ENCODE measurements at regions not wholly inside any gene's neighbourhood (a gene's known extent, or its start where the extent isn't known, plus 50 kb on each side); places are given as distances from the start of the nearest gene placed in this dataset.

GRCh38 chr3:193049935-193050334, 132.3 kb upstream of the MB21D2 start:
- H3K9me3 ChIP-seq (ENCODE audit: insufficient read depth, low read length), result no peaks in the 10 kb centered on the region
- H3K27ac ChIP-seq (ENCODE audit: low read length), result no peak overlapping the region
- H3K9ac ChIP-seq (ENCODE audit: low read length), result no peak overlapping the region
- no peak overlapping the region for H3K4me2 ChIP-seq (ENCODE audit: low read length)
- H3K27me3 ChIP-seq (ENCODE audit: low read depth, low read length), result peaks cover 4% of the 10 kb centered on the region; the same call in 1 of the 2 replicates
- no peaks in the 10 kb centered on the region for H3K4me1 ChIP-seq (ENCODE audit: low read length)
- H3K36me3 ChIP-seq (replicated peaks; ENCODE audit: low read depth, low read length), result no peaks in the 10 kb centered on the region
- H4K20me1 ChIP-seq (ENCODE audit: insufficient read depth, low read length), result no peaks in the 10 kb centered on the region
- no peaks in the 10 kb centered on the region for H3K79me2 ChIP-seq (ENCODE audit: low read length)
- H2AFZ ChIP-seq (ENCODE audit: low read depth, low read length), result no peak overlapping the region
- TF ChIP-seq EZH2phosphoT487 (IDR thresholded peaks at IDR 0.05; ENCODE audit: low read depth) (no peak), CTCF (IDR thresholded peaks at IDR 0.05; ENCODE audit: low read depth, low read length) (no peak)
- no peak overlapping the region for H3K4me3 ChIP-seq (ENCODE audit: low read length)

- no peak overlapping the region for H2AFZ ChIP-seq (ENCODE audit: low read depth, low read length)
- no peaks in the 10 kb centered on the region for H3K36me3 ChIP-seq (replicated peaks; ENCODE audit: low read depth, low read length)
- H3K79me2 ChIP-seq (ENCODE audit: low read length), result no peaks in the 10 kb centered on the region
- no peak overlapping the region for H3K9ac ChIP-seq (ENCODE audit: low read length)
- H3K4me1 ChIP-seq (ENCODE audit: low read length), result no peaks in the 10 kb centered on the region
- no peak overlapping the region for H3K27ac ChIP-seq (ENCODE audit: low read length)
- H3K4me2 ChIP-seq (ENCODE audit: low read length), result no peak overlapping the region
- no peak overlapping the region for H3K4me3 ChIP-seq (ENCODE audit: low read length)
- H3K27me3 ChIP-seq (ENCODE audit: low read depth, low read length), result peaks cover 4% of the 10 kb centered on the region; the same call in 1 of the 2 replicates
- TF ChIP-seq EZH2phosphoT487 (IDR thresholded peaks at IDR 0.05; ENCODE audit: low read depth), result no peak
- no peak for TF ChIP-seq CTCF (IDR thresholded peaks at IDR 0.05; ENCODE audit: low read depth, low read length)
- no peaks in the 10 kb centered on the region for H3K9me3 ChIP-seq (ENCODE audit: insufficient read depth, low read length)
- H4K20me1 ChIP-seq (ENCODE audit: insufficient read depth, low read length), result no peaks in the 10 kb centered on the region
Observed at GRCh38 chr3:193051314-193051713, 133.7 kb upstream of the MB21D2 start.

- Histone ChIP-seq H3K36me3 (replicated peaks; ENCODE audit: low read depth, low read length) (no peaks in the 10 kb centered on the region), H3K79me2 (ENCODE audit: low read length) (no peaks in the 10 kb centered on the region), H3K4me2 (ENCODE audit: low read length) (no peak overlapping the region), H3K9ac (ENCODE audit: low read length) (no peak overlapping the region), H2AFZ (ENCODE audit: low read depth, low read length) (no peak overlapping the region), H4K20me1 (ENCODE audit: insufficient read depth, low read length) (no peaks in the 10 kb centered on the region), H3K27ac (ENCODE audit: low read length) (no peak overlapping the region), H3K4me1 (ENCODE audit: low read length) (no peaks in the 10 kb centered on the region), H3K27me3 (ENCODE audit: low read depth, low read length) (peaks cover 5% of the 10 kb centered on the region; the same call in 1 of the 2 replicates), H3K9me3 (ENCODE audit: insufficient read depth, low read length) (no peaks in the 10 kb centered on the region), H3K4me3 (ENCODE audit: low read length) (no peak overlapping the region)
- TF ChIP-seq EZH2phosphoT487 (IDR thresholded peaks at IDR 0.05; ENCODE audit: low read depth) (no peak), CTCF (IDR thresholded peaks at IDR 0.05; ENCODE audit: low read depth, low read length) (no peak)
Observed at GRCh38 chr3:193052354-193053045, 134.8 kb upstream of the MB21D2 start.

GRCh38 chr3:193053046-193053435, 135.4 kb upstream of the MB21D2 start:
- H3K79me2 ChIP-seq (ENCODE audit: low read length), result no peaks in the 10 kb centered on the region
- no peaks in the 10 kb centered on the region for H3K9me3 ChIP-seq (ENCODE audit: insufficient read depth, low read length)
- H4K20me1 ChIP-seq (ENCODE audit: insufficient read depth, low read length), result no peaks in the 10 kb centered on the region
- no peak overlapping the region for H3K27ac ChIP-seq (ENCODE audit: low read length)
- H3K36me3 ChIP-seq (replicated peaks; ENCODE audit: low read depth, low read length), result no peaks in the 10 kb centered on the region
- no peak overlapping the region for H3K9ac ChIP-seq (ENCODE audit: low read length)
- peaks cover 6% of the 10 kb centered on the region; the same call in 1 of the 2 replicates for H3K27me3 ChIP-seq (ENCODE audit: low read depth, low read length)
- no peak overlapping the region for H3K4me3 ChIP-seq (ENCODE audit: low read length)
- no peaks in the 10 kb centered on the region for H3K4me1 ChIP-seq (ENCODE audit: low read length)
- H3K4me2 ChIP-seq (ENCODE audit: low read length), result no peak overlapping the region
- no peak overlapping the region for H2AFZ ChIP-seq (ENCODE audit: low read depth, low read length)
- no peak for TF ChIP-seq EZH2phosphoT487 (IDR thresholded peaks at IDR 0.05; ENCODE audit: low read depth)
- no peak for TF ChIP-seq CTCF (IDR thresholded peaks at IDR 0.05; ENCODE audit: low read depth, low read length)
